ENCODE measurements at regions not wholly inside any gene's neighbourhood (a gene's known extent, or its start where the extent isn't known, plus 50 kb on each side); places are given as distances from the start of the nearest gene placed in this dataset.

GRCh38 chr10:109504401-109504800 lies 418.9 kb downstream of the XPNPEP1 start:
- DNase-seq: no peak

DNA sequence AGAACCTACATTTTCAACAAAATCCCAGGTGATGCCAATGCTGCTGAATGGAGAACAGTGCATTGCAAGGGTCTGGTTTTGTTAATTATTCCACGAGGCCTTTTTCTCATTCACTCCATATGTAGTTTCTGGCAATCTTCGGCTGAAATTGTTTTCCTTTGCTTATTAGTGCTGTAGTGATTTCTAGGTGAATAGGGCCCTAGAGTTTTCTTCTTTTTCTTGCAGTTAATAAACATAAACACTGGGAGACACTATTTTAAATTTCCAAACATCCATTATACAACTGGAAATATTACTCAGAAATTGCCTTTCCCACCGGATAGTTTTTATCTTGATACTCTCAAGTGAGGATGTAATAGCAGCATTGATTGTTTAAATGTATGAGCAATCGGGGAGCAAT lies 435.6 kb downstream of the XPNPEP1 start:
- no peak for DNase-seq

- no peak for DNase-seq
Observed at GRCh38 chr10:109480836-109481235, 442.5 kb downstream of the XPNPEP1 start.

DNA sequence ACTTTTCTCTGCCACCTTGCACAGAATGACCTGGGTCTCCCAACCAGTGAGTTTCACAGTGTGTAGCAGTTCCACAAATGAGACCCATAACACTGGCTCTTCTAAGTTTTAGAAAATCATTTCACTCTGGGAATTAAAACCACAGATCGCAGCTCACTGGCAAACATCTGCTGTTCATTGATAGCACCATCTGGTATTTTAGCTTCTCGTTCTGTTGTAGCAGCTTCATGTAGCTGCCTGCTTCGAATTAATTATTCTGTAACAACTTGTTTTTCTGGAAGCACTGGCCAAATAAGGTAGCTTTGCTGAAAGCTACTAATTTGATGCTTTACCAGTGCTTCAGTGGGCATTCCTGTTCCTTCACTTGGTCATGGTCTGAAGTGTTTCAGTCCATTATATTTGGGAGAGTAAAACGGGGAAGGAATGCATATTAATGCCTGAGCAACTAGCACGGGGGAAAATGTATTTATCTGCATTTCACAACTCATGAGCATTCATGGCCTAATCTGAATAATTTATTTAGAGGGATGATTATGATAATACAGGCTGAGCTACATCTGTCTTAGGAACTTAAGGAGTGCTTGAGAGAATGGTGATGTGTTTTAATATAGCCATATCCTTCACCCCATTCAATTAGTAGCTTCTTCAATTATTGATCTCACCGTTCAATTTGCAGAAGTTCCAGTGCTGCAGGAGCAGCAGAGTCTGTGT lies 447.4 kb downstream of the XPNPEP1 start:
- DNase-seq: no peak

- no peak for DNase-seq
Observed at GRCh38 chr10:109474812-109475211, 448.5 kb downstream of the XPNPEP1 start.

GRCh38 chr10:109474261-109474660 lies 449.1 kb downstream of the XPNPEP1 start:
- no peak for DNase-seq

GRCh38 chr10:109467551-109467950 lies 455.8 kb downstream of the XPNPEP1 start:
- DNase-seq: no peak

DNA sequence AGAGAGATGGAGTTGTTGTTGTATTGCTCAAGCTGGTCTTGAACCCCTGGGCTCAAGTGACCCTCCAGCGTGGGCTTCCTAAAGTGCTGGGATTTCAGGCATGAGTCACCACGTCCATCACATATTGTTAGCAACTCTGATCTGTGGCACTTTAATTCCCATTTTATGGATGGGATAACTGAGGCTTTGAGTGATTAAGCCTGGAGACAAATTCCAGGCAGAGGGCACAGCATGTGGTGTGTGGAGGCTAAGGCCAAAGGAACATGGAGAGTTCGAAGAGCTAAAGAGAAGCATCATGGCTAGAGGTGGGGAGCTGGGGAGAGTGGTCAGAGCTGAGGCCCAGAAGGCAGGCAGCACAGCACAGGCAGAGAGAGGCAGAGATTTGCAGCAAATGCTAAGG lies 458.4 kb downstream of the XPNPEP1 start:
- DNase-seq: no peak

GRCh38 chr10:109457302-109457638 lies 466.0 kb downstream of the XPNPEP1 start:
- peak in 1 of 51 donors; percentile 7 for DNase-seq

DNA sequence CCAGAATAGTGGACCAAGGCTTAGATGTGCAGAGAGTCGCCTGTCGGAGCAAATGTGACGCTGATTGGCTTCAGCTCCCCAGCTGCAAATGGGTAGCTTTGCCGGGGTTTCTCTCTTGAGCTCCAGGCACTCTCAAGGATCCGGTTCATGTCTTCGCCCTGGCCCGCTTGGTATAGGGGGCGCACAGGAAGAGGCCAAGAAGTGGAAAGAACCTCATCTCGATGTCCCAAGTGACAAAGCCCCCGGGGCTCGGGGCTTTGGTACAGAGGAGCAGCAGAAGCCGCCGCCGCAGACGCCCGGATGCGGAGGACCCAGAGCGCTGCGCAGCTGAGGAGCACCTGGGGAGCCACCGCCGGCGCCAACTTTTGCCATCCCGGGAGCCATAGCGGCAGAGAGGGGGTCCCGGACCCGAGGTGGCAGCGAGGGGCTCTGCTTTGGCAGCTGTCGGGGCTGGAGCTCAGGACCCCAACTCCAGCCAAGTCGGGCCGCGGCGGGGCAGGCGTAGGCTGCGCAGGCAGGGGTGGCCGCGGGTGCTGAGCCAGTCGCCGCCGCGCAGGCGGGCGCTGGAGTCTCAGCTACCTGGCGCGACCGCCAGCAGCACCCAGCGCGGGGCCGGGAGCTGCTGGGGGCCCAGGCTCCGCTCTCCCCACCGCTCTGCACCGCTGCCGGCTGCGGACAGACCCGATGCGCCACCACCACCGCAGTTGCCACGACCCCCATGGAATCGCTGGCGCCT lies 466.6 kb downstream of the XPNPEP1 start:
- DNase-seq: peak in 4 of 51 donors; percentile 1 to 41 (median 12)

DNA sequence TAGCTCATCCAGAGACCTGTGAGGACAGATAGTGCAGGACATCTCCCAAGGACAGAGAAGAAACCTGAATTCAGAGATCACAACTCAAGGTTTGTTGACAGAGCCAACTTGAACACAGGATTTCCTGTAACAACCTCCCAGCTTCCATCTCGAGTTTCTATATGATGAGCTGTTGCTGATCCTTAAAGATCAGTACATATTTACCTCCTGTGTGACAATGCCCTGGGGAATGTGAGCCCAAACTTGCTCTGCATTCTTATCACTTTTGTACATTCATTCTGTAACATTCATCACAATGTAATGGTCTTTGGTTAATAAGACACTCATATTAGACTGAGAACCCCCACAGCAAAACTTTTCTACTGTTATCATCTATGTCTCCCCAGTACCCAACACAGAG lies 468.6 kb downstream of the XPNPEP1 start:
- DNase-seq: no peak

GRCh38 chr10:109451879-109452278 lies 471.4 kb downstream of the XPNPEP1 start:
- DNase-seq: no peak

GRCh38 chr10:109450702-109451101 lies 472.6 kb downstream of the XPNPEP1 start:
- no peak for DNase-seq

DNA sequence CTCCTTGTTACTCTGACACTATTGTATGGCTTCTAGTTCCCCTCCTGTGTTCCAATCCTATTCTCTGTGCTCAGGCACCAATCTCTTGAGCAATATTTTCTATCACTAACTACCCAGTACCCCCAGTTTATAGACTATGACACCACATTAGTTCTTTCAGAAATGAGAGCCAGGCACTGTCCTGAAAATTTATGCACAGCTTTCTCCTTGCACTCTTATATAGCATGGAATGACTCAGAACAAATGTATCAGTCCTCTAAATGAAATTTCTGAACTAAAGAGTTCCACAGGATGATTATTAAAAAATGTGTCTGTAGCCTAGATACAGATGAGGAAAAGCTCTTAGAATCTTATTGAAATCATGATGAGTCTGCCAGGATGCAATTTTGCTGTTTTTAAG lies 489.9 kb downstream of the XPNPEP1 start:
- DNase-seq: no peak

GRCh38 chr10:109432281-109432680 lies 491.0 kb downstream of the XPNPEP1 start:
- DNase-seq: no peak

DNA sequence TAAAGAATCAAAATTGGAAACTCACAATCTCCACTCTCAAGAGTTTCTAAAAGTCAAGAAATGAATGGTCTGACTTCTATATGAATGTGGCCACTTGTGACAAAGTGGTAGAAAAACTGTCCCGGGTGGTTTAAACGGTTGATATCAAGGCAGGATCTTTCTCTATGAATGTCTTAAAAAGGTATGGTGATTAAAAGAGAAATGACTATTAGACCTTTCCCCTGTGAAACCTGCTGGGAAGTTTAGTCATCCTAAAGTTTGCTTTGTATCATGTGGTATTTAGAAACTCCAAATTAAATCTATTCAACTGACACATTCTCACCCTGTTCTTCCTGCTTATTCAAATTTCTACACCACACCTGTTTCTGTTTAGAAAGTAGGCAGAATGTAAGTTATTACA lies 492.5 kb downstream of the XPNPEP1 start:
- DNase-seq: no peak

DNA sequence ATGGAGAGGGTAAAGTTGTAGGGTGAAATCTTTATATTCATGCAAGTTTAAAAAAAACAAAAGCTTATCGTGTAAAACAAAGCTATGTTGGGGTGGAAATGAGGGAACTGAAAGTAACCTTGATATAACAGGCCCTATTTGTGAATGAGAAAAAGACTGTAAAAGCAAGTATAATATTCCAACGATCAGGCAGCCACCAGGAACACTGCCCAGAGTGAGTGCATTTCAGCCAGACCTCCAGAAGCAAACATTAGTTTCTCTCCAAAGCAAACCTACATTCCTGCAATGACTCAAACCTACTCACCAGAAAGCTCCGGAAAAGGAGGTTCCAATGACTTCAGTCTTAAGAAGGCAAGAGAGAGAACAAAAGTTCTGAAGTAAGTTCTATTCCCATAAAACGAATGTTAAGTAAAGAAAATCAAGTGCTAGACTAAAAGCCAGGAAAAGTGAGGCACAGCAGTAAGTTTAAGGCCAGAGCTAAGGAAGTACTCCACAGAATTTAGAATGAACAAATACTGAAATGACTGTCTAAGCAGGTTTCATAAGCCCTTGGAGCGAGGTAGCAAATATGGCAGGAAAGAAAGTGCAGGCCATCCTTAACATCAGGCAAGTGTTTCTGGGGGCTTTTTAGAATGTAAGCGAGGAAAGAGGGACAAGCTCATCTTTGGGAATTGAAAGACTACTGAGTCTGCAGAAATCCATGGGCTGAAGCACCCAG lies 493.1 kb downstream of the XPNPEP1 start:
- no peak for DNase-seq

DNA sequence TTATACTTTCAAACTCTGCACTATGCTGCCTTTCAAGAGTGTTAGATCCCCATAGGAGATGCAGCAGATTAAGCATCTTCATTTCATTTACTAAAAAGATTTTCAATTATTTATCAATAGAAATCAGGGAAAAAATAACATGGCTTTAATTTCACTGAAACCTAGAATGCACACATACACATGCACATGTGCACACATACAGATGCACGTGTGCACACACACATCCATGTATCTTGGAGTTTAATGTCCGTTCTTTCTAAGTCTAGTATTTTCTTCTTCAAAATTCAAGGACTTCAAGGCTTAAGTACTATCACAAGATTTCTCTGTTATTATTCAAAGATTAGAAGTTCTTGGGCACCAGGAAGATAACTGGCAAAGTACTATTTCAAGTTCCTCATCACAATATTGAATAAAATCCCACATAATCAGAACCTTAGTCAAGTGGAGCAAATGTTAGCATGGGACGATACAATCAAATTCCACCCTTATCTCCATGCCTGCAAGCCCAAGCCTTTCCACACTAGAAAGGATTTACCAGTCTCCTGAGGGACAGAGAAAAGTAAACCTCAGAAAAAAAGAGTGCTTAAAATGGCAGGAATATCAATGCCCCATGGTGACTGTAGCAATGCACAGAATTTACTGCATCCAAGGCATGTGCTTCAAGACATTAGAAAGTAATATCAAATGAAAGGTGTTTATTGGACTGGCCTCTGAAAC lies 494.4 kb downstream of the XPNPEP1 start:
- no peak for DNase-seq

DNA sequence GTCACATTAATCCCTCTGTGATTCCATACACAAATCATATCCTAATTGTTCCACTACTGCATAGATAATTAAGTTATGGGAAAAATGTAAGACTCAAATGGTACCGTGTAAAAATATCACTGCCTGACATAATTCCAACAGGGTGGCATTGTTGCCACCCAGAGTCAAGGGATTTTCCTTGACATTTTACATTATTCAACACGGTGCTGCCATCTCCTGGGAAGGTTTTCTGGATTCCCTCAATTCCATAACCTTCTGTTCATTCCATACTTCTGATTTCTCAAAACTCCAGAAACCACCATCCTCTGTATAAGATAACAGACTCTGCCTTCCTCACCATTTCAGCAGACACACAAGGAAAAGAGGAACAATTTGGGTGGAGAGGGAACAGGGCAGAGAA lies 495.9 kb downstream of the XPNPEP1 start:
- no peak for DNase-seq

GRCh38 chr10:109426987-109427386 lies 496.3 kb downstream of the XPNPEP1 start:
- DNase-seq: no peak

DNA sequence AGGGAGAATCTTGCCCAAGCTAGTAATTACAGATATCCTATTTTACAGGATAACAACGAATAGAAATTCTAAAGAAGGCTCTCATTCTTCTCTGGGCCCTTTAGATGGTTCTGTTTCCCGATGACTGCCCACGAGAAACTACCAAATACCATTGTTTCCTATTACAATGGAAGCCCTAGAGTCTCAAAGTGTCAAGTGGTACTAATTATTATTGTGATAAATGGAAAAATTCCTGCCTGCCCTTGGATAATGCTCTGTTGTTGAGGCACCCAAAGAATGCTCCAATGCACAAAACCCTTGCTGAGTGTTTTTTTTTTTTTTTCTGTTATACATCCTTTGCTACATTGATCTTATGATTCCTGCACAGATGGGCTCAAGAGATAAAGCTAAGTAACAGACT lies 504.5 kb downstream of the XPNPEP1 start:
- DNase-seq: no peak

DNA sequence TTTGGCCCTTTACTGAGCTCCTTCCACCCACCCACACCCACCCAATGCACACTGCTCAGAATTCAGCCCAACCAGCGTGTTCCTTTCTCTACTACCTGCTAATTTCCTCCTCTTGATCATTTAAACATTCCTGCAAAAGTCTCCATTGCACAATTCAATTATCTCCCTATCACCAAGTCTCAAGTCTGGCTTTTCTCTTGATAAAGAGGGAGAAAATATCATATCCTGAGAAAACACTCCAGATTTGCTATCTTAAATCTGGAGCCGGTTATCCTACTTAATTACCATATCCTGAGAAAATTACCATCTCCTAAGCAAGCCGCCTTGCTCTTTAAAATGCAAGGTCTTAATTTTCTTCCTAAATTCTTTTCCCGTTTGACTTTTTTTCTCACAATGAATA lies 505.5 kb downstream of the XPNPEP1 start:
- DNase-seq: no peak

All from hypothalamus (tissue), 51 donors.